H1 (cell line): ENCODE measurements at regions not wholly inside any gene's neighbourhood (a gene's known extent, or its start where the extent isn't known, plus 50 kb on each side); places are given as distances from the start of the nearest gene placed in this dataset.

Experiments
- CTCF ChIA-PET: fragments of 300-600 bp; sonication (Branson Sonifier 250); formaldehyde crosslinking; loops from one replicate; lab custom pipeline; 2021; ENCODE audit not compliant: partially characterized antibody; lab: Charles Lee
- POLR2A ChIA-PET: fragments of 300-600 bp; sonication (Branson Sonifier 250); formaldehyde crosslinking; loops from one replicate; lab custom pipeline; 2021; ENCODE audit warnings: inconsistent platforms; ENCODE audit not compliant: partially characterized antibody; lab: Charles Lee
- DNase-seq, 2 experiments: peaks; one replicate each; pipeline versions ENCODE4 v3.0.0 to v3.0.0-alpha.2; 2010 to 2022; ENCODE audit warnings: low spot score in 2 of 2, low read depth in 1 of 2, mixed read lengths in 1 of 2
- FAIRE-seq: peaks from 2 replicates; lab custom pipeline; 2011; peaks lifted over from hg19 to GRCh38; lab: Jason Lieb, UNC
- H2AFZ ChIP-seq: 2 replicates; pipeline ENCODE4 v1.8.1; 2012; ENCODE audit warnings: low read length, inconsistent platforms
- H2AK5ac ChIP-seq: 2 replicates; pipeline ENCODE4 v1.6.1; 2013; ENCODE audit warnings: low read depth, low read length
- H2BK120ac ChIP-seq: replicated peaks from 2 replicates; pipeline ENCODE3; 2013; ENCODE audit warnings: low read depth, low read length, inconsistent platforms
- H2BK12ac ChIP-seq: 2 replicates; pipeline ENCODE4 v1.6.1; 2013; ENCODE audit warnings: low read depth, low read length
- H2BK15ac ChIP-seq: 2 replicates; pipeline ENCODE4 v1.6.1; 2013; ENCODE audit warnings: low read length
- H2BK20ac ChIP-seq: 2 replicates; pipeline ENCODE4 v1.6.1; 2013; ENCODE audit warnings: low read length
- H2BK5ac ChIP-seq: 2 replicates; pipeline ENCODE4 v1.6.1; 2013; ENCODE audit warnings: low read depth, low read length
- H3K14ac ChIP-seq: 2 replicates; pipeline ENCODE4 v1.6.1; 2013; ENCODE audit warnings: inconsistent platforms; ENCODE audit not compliant: insufficient read length
- H3K18ac ChIP-seq: 2 replicates; pipeline ENCODE4 v1.6.1; 2013; ENCODE audit warnings: low read length; ENCODE audit errors: extremely low read depth
- H3K23ac ChIP-seq: 2 replicates; pipeline ENCODE4 v1.6.1; 2013; ENCODE audit warnings: inconsistent platforms; ENCODE audit not compliant: insufficient read length
- H3K23me2 ChIP-seq: 2 replicates; pipeline ENCODE4 v1.6.1; 2013; ENCODE audit warnings: low read depth, low read length
- H3K27ac ChIP-seq: 2 replicates; pipeline ENCODE4 v1.6.1; 2011; ENCODE audit warnings: low read depth, low read length, inconsistent platforms
- H3K27me3 ChIP-seq, 4 experiments: replicated peaks in 1 of 4; 1 replicate in 1 of 4; 2 replicates in 3 of 4; pipeline versions ENCODE4 v1.6.1 to v1.8.1; 2011 to 2013; ENCODE audit warnings: low read length in 3 of 4, mild to moderate bottlenecking in 3 of 4, inconsistent platforms in 2 of 4, mixed read lengths in 2 of 4, moderate library complexity in 1 of 4; ENCODE audit not compliant: control insufficient read depth in 3 of 4, insufficient read depth in 3 of 4; ENCODE audit errors: extremely low read depth in 1 of 4
- H3K36me3 ChIP-seq, 4 experiments: 2 replicates each; pipeline versions ENCODE4 v1.6.1 to v1.8.1; 2011 to 2013; ENCODE audit warnings: mild to moderate bottlenecking in 4 of 4, low read length in 3 of 4, moderate library complexity in 2 of 4, control low read depth in 1 of 4, inconsistent platforms in 1 of 4; ENCODE audit not compliant: insufficient read depth in 4 of 4, control insufficient read depth in 2 of 4
- H3K4ac ChIP-seq: replicated peaks from 2 replicates; pipeline ENCODE3; 2013; ENCODE audit warnings: low read length, low read depth, mixed read lengths, inconsistent platforms; ENCODE audit not compliant: insufficient read length
- H3K4me1 ChIP-seq, 4 experiments: replicated peaks in 1 of 4; 1 replicate in 1 of 4; 2 replicates in 3 of 4; pipeline versions ENCODE4 v1.6.1 to v1.8.1; 2011 to 2013; ENCODE audit warnings: low read length in 3 of 4, inconsistent platforms in 2 of 4, mixed read lengths in 1 of 4; ENCODE audit not compliant: insufficient read depth in 4 of 4, control insufficient read depth in 3 of 4
- H3K4me2 ChIP-seq, 2 experiments: 2 replicates each; pipeline versions ENCODE4 v1.6.1 to v1.8.1; 2011 to 2013; ENCODE audit warnings: low read depth in 2 of 2, low read length in 2 of 2, control low read depth in 1 of 2, inconsistent platforms in 1 of 2, mild to moderate bottlenecking in 1 of 2; ENCODE audit not compliant: insufficient read depth in 1 of 2
- H3K4me3 ChIP-seq, 4 experiments: fragments of 200-600, 300-600 bp in 1 of 4; sonication (generic), shearing (Covaris generic), sonication (Bioruptor Twin) in 1 of 4; 2 replicates each; pipeline versions ENCODE4 v1.5.1 to v1.8.1; 2011 to 2016; ENCODE audit warnings: low read length in 4 of 4, low read depth in 3 of 4, control low read depth in 2 of 4, inconsistent platforms in 2 of 4, mild to moderate bottlenecking in 2 of 4, mixed read lengths in 1 of 4, moderate library complexity in 1 of 4; ENCODE audit not compliant: insufficient read depth in 2 of 4; ENCODE audit errors: extremely low read depth in 1 of 4
- H3K56ac ChIP-seq: replicated peaks from 2 replicates; pipeline ENCODE3; 2013; ENCODE audit warnings: low read depth, mild to moderate bottlenecking, mixed read lengths, low read length, inconsistent platforms; ENCODE audit not compliant: insufficient read length
- H3K79me1 ChIP-seq: 2 replicates; pipeline ENCODE4 v1.6.1; 2013; ENCODE audit warnings: low read depth, low read length, control low read depth
- H3K79me2 ChIP-seq, 2 experiments: 2 replicates each; pipeline versions ENCODE4 v1.6.1 to v1.8.1; 2012 to 2013; ENCODE audit warnings: low read length in 2 of 2, mild to moderate bottlenecking in 2 of 2, inconsistent platforms in 1 of 2; ENCODE audit not compliant: insufficient read depth in 2 of 2, control insufficient read depth in 1 of 2
- H3K9ac ChIP-seq, 4 experiments: replicated peaks in 1 of 4; 1 replicate in 1 of 4; 2 replicates in 3 of 4; pipeline versions ENCODE4 v1.6.1 to v1.8.1; 2011 to 2013; ENCODE audit warnings: low read depth in 3 of 4, low read length in 3 of 4, control low read depth in 2 of 4, mild to moderate bottlenecking in 2 of 4, moderate library complexity in 2 of 4, inconsistent platforms in 1 of 4; ENCODE audit errors: extremely low read depth in 1 of 4
- H3K9me3 ChIP-seq, 2 experiments: 2 replicates each; pipeline versions ENCODE4 v1.6.1 to v1.8.1; 2012 to 2013; ENCODE audit warnings: mild to moderate bottlenecking in 2 of 2, moderate library complexity in 2 of 2, control low read depth in 1 of 2, inconsistent platforms in 1 of 2, low read depth in 1 of 2, low read length in 1 of 2, mixed read lengths in 1 of 2; ENCODE audit not compliant: insufficient read depth in 2 of 2
- H4K20me1 ChIP-seq, 2 experiments: replicated peaks in 1 of 2; 2 replicates each; pipeline versions ENCODE3 to v1.8.1; 2011 to 2013; ENCODE audit warnings: inconsistent platforms in 2 of 2, low read length in 2 of 2, mild to moderate bottlenecking in 1 of 2; ENCODE audit not compliant: insufficient read depth in 2 of 2, control insufficient read depth in 1 of 2
- H4K5ac ChIP-seq: 2 replicates; pipeline ENCODE4 v1.6.1; 2013; ENCODE audit warnings: low read length, low read depth, mixed read lengths, inconsistent platforms; ENCODE audit not compliant: insufficient read length
- H4K8ac ChIP-seq: 2 replicates; pipeline ENCODE4 v1.8.0; 2013; ENCODE audit warnings: mild to moderate bottlenecking, moderate library complexity, low read length, inconsistent platforms; ENCODE audit not compliant: insufficient read depth; ENCODE audit errors: extremely low read depth
- H4K91ac ChIP-seq: replicated peaks from 2 replicates; pipeline ENCODE3; 2013; ENCODE audit warnings: low read length, mixed read lengths, inconsistent platforms; ENCODE audit not compliant: insufficient read length
- BRCA1 ChIP-seq: IDR thresholded peaks from 2 replicates; pipeline ENCODE4 v1.6.1; 2012; ENCODE audit warnings: low read depth, low read length, improper control_type of control experiment
- CTBP2 ChIP-seq: IDR thresholded peaks from 2 replicates; pipeline ENCODE4 v1.7.0; 2011; ENCODE audit warnings: borderline replicate concordance, mild to moderate bottlenecking, moderate library complexity, mixed read lengths, low read length; ENCODE audit not compliant: insufficient read depth, insufficient read length
- RNF2 ChIP-seq: fragments of 200-900, 300-1000 bp; sonication (generic); IDR thresholded peaks from 2 replicates; pipeline ENCODE4 v1.7.1; 2016; ENCODE audit warnings: borderline replicate concordance, low read depth, mild to moderate bottlenecking, antibody characterized with exemption, low read length; ENCODE audit not compliant: poor library complexity, severe bottlenecking; ENCODE audit errors: missing control alignments
- SIX5 ChIP-seq: IDR thresholded peaks from 2 replicates; pipeline ENCODE4 v1.6.1; 2011; ENCODE audit warnings: mild to moderate bottlenecking, low read depth, low read length
- SP1 ChIP-seq: IDR thresholded peaks from 2 replicates; pipeline ENCODE4 v1.6.1; 2011; ENCODE audit warnings: low read depth, low read length
- WGBS, 2 experiments: shearing (Covaris generic) in 1 of 2; methylation state at CpG; one replicate each; pipeline versions ENCODE4 v1.1.6 to v1.1.7; 2013 to 2015; ENCODE audit warnings: low lambda C conversion rate in 2 of 2, mixed read lengths in 2 of 2, inconsistent platforms in 1 of 2, low coverage in 1 of 2, missing lambda C conversion rate in 1 of 2; ENCODE audit not compliant: insufficient replicate concordance in 2 of 2, insufficient coverage in 1 of 2, insufficient read length in 1 of 2; ENCODE audit errors: extremely low coverage in 1 of 2, missing lambda C conversion rate in 1 of 2; 5-methylcytosine and 5-hydroxymethylcytosine counted together
- TF ChIP-seq, protein P1 (sequence below), 3 experiments: IDR thresholded peaks; 1 replicate in 2 of 3; 2 replicates in 1 of 3; pipeline versions ENCODE4 v1.5.1 to v1.6.1; 2011; ENCODE audit warnings: low read length in 3 of 3, mild to moderate bottlenecking in 3 of 3, inconsistent platforms in 2 of 3, low read depth in 1 of 3, moderate library complexity in 1 of 3; ENCODE audit not compliant: insufficient read depth in 1 of 3; ENCODE audit errors: control extremely low read depth in 1 of 3

DNA sequence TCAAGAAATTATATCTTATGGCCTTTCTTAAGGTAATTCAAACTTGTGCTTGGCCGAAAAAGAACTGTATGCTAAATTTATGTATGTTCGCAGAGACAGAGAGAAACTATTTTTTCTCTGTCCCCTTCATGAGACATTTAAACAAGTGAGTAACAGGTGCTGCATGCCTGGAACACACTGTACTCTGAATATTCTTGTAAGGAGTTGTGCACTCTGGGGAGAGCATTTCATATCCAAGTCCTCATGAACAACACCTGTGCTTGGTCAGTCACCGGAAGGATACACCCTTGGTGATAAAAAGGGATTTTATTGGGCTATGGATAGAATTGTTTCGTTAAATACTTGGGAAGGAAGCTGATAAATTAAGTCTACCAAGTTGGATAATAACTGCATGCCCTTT, 220.8 kb upstream of the NRIP1 start:
- Histone ChIP-seq H4K8ac (no peak overlapping the region), H3K23me2 (no peaks in the 10 kb centered on the region), H3K14ac (no peak overlapping the region), H4K5ac (no peak overlapping the region), H3K27ac (no peak overlapping the region), H2BK12ac (no peak overlapping the region), H2AK5ac (no peak overlapping the region), H4K20me1 (no peaks in the 10 kb centered on the region), H3K4me3 (no peak overlapping the region), H3K4ac (no peak overlapping the region), H2BK20ac (no peak overlapping the region), H3K56ac (no peak overlapping the region), H3K27me3 (no peaks in the 10 kb centered on the region), H3K23ac (no peak overlapping the region), H3K18ac (no peak overlapping the region), H3K79me2 (no peaks in the 10 kb centered on the region), H2BK15ac (no peak overlapping the region), H2AFZ (no peak overlapping the region), H3K36me3 (no peaks in the 10 kb centered on the region), H3K4me1 (peaks cover 0 to 4% (median 1%) of the 10 kb centered on the region in 4 experiments; a peak in 1 of 7 replicates), H3K4me2 (no peak overlapping the region), H2BK5ac (no peak overlapping the region), H2BK120ac (no peak overlapping the region), H3K9me3 (no peaks in the 10 kb centered on the region; a peak in 1 of 4 replicates), H3K9ac (no peak overlapping the region), H4K91ac (no peak overlapping the region), H3K79me1 (no peaks in the 10 kb centered on the region)
- no peak for FAIRE-seq
- DNase-seq: no peak
- ChIA-PET CTCF (interaction anchor here (0.7 kb wide), 1 partner anchor 42 kb away, joined by 3 read pairs; no protein-coding TSS in a partner anchor), POLR2A (no interaction called here)
- TF ChIP-seq BRCA1 (no peak), SIX5 (no peak), SP1 (no peak), RNF2 (no peak), CTBP2 (no peak)
- TF ChIP-seq, protein P1, sequence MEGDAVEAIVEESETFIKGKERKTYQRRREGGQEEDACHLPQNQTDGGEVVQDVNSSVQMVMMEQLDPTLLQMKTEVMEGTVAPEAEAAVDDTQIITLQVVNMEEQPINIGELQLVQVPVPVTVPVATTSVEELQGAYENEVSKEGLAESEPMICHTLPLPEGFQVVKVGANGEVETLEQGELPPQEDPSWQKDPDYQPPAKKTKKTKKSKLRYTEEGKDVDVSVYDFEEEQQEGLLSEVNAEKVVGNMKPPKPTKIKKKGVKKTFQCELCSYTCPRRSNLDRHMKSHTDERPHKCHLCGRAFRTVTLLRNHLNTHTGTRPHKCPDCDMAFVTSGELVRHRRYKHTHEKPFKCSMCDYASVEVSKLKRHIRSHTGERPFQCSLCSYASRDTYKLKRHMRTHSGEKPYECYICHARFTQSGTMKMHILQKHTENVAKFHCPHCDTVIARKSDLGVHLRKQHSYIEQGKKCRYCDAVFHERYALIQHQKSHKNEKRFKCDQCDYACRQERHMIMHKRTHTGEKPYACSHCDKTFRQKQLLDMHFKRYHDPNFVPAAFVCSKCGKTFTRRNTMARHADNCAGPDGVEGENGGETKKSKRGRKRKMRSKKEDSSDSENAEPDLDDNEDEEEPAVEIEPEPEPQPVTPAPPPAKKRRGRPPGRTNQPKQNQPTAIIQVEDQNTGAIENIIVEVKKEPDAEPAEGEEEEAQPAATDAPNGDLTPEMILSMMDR (IDR thresholded peaks at IDR 0.05; ENCODE audit: control extremely low read depth in 1 of 3, insufficient read depth in 1 of 3, low read depth in 1 of 3, low read length in 3 of 3): no peak
- WGBS, 2 experiments: 96% methylated on average over 4 of the region's 4 CpGs; no CpG with 5 or more reads in 1 of the 2 experiments
